NCI-H748 treated with DMSO at 0.1 percent for 48 hours (cell line): ENCODE measurements at regions not wholly inside any gene's neighbourhood (a gene's known extent, or its start where the extent isn't known, plus 50 kb on each side); places are given as distances from the start of the nearest gene placed in this dataset.

ENCODE experiments used
- DNase-seq: peaks from one replicate; lab custom pipeline; 2025; lab: John Stamatoyannopoulos, UW

- DNase-seq = no peak
Measured at GRCh38 chr1:60126723-60127122, 53.2 kb upstream of the C1orf87 start.
